ENCODE measurements at regions not wholly inside any gene's neighbourhood (a gene's known extent, or its start where the extent isn't known, plus 50 kb on each side); places are given as distances from the start of the nearest gene placed in this dataset.

DNA sequence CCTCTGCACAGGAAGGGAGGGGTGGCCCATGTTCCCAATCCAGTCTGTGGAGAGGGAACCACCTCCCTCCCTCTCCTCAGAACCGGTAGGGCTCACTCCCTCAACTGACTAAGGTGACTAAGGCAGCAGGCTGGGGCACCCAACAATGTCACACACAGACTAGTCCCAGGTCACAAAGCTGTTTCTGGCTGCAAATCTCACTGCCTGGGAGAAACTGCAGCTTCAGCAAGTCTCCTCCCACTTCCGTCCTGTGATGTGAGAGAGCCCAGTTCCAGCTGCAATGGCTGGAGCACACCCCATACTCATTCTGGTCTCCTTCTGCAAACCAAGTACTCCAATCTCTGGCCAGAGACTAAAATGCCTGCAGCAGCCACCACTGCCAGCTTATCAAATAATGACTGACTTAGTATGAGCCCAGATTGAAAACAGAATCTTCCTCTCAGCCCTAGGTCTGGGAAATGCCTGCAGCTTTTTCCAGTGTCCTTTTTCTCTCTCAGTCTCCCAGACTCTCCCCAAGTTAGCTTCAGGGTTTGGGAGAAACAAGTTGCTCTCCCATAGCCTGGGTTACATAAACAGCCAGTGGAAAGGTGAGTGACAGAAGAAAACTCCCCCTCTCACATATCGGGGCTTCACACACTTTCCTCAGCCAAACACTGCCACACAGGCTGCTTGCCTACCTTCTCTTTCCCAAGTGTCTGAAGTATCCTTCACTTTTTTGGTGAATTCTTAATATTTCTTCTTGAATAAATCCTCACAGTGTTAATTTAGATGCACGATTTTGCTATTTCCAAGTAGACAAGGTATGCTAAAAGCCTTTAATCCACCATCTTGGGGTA is 247.4 kb upstream of the RASA1 start:
- no peak for TF ChIP-seq EZH2 (IDR thresholded peaks at IDR 0.05; ENCODE audit: borderline replicate concordance, insufficient read depth, low read depth, low read length, poor library complexity, severe bottlenecking)
- TF ChIP-seq, protein P1, sequence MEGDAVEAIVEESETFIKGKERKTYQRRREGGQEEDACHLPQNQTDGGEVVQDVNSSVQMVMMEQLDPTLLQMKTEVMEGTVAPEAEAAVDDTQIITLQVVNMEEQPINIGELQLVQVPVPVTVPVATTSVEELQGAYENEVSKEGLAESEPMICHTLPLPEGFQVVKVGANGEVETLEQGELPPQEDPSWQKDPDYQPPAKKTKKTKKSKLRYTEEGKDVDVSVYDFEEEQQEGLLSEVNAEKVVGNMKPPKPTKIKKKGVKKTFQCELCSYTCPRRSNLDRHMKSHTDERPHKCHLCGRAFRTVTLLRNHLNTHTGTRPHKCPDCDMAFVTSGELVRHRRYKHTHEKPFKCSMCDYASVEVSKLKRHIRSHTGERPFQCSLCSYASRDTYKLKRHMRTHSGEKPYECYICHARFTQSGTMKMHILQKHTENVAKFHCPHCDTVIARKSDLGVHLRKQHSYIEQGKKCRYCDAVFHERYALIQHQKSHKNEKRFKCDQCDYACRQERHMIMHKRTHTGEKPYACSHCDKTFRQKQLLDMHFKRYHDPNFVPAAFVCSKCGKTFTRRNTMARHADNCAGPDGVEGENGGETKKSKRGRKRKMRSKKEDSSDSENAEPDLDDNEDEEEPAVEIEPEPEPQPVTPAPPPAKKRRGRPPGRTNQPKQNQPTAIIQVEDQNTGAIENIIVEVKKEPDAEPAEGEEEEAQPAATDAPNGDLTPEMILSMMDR (IDR thresholded peaks at IDR 0.05), result no peak

Measured in B cell (primary cell).